BE2C (cell line): ENCODE measurements at regions not wholly inside any gene's neighbourhood (a gene's known extent, or its start where the extent isn't known, plus 50 kb on each side); places are given as distances from the start of the nearest gene placed in this dataset.
A peak's percentile ranks its signal among the peaks of the same experiment; 100 is the strongest.

Experiments
- DNase-seq: peaks from one replicate; pipeline ENCODE4 v3.0.0-alpha.2; 2020
- H3K27me3 ChIP-seq: fragments of 250-450 bp; sonication (Bioruptor Pico); 2 replicates; pipeline ENCODE4 v1.5.1; 2020; ENCODE audit warnings: mild to moderate bottlenecking
- H3K36me3 ChIP-seq: fragments of 250-450 bp; sonication (Bioruptor Pico); 2 replicates; pipeline ENCODE4 v1.5.1; 2020; ENCODE audit warnings: mild to moderate bottlenecking
- H3K4me1 ChIP-seq: fragments of 250-450 bp; sonication (Bioruptor Pico); 2 replicates; pipeline ENCODE4 v1.5.1; 2020
- H3K4me3 ChIP-seq: 2 replicates; pipeline ENCODE4 v1.5.1; 2011; ENCODE audit warnings: low read depth, low read length
- H3K9me3 ChIP-seq: fragments of 250-450 bp; sonication (Bioruptor Pico); 2 replicates; pipeline ENCODE4 v1.5.1; 2020
- TF ChIP-seq, protein P1 (sequence below): IDR thresholded peaks from 2 replicates; pipeline ENCODE4 v1.5.1; 2012; ENCODE audit warnings: mild to moderate bottlenecking, low read depth, low read length

GRCh38 chr13:72505376-72505775 lies 222.1 kb downstream of the MZT1 start:
- no peaks in the 10 kb centered on the region for H3K36me3 ChIP-seq
- H3K4me3 ChIP-seq: no peak overlapping the region
- TF ChIP-seq, protein P1, sequence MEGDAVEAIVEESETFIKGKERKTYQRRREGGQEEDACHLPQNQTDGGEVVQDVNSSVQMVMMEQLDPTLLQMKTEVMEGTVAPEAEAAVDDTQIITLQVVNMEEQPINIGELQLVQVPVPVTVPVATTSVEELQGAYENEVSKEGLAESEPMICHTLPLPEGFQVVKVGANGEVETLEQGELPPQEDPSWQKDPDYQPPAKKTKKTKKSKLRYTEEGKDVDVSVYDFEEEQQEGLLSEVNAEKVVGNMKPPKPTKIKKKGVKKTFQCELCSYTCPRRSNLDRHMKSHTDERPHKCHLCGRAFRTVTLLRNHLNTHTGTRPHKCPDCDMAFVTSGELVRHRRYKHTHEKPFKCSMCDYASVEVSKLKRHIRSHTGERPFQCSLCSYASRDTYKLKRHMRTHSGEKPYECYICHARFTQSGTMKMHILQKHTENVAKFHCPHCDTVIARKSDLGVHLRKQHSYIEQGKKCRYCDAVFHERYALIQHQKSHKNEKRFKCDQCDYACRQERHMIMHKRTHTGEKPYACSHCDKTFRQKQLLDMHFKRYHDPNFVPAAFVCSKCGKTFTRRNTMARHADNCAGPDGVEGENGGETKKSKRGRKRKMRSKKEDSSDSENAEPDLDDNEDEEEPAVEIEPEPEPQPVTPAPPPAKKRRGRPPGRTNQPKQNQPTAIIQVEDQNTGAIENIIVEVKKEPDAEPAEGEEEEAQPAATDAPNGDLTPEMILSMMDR: no peak
- DNase-seq: no peak
- no peaks in the 10 kb centered on the region for H3K27me3 ChIP-seq
- peaks cover 17% of the 10 kb centered on the region for H3K4me1 ChIP-seq
- no peaks in the 10 kb centered on the region for H3K9me3 ChIP-seq

DNA sequence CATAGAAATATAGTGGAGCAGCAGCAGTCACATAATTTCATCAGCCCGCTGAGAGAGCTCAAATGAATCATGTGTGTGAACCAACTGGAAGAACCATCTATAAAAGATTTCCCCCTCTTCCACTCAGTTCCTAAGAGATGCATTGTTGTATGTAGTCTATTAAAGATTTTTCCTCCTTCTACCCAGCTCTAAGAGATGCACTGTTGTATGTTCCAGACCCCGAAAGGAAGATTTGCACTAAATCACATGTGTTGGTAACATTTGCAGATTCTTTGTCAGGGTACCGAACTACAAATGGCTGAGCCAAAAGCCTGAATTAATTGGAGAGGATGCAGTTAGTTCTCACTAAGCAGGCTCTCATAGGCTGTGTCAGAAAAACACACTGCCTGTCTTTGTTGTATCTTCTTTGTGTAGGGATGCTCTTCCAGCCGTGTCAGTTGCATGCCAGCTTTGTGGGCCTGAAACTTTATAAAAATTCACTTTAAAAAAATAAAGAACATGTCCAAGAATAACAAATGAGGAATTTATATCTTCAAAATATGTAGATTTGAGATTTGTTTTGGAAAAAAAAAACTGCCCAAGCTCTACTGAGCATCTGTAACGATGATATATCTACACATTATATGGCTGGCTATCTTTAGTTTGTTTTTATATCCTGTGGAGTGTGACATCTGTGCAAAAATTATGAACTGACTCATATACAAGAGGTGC lies 223.1 kb downstream of the MZT1 start:
- no peaks in the 10 kb centered on the region for H3K27me3 ChIP-seq
- H3K4me1 ChIP-seq: peaks cover 15% of the 10 kb centered on the region
- DNase-seq: no peak
- no peaks in the 10 kb centered on the region for H3K9me3 ChIP-seq
- no peaks in the 10 kb centered on the region for H3K36me3 ChIP-seq
- TF ChIP-seq, protein P1: no peak
- no peak overlapping the region for H3K4me3 ChIP-seq

DNA sequence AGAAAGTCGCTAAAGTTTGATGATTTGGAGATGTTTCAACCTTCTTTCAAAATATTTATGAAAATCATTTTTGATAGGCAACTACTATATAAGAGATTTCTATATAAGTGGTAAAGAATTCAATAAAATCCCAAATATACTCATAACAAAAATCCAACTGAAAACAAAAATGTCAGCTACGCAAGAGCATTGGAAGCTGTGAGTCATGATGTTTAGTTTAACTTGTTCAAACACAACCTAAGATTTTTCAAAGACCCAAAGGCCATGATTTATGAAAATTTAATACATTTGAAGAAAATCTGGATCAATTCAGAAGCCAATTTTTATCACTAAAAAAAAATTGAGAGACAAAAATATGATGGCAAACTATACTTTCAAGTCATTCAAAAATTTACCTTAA lies 226.6 kb downstream of the MZT1 start:
- TF ChIP-seq, protein P1: no peak
- DNase-seq: no peak
- H3K36me3 ChIP-seq: no peaks in the 10 kb centered on the region
- H3K27me3 ChIP-seq: no peaks in the 10 kb centered on the region
- peaks cover 11% of the 10 kb centered on the region for H3K4me1 ChIP-seq
- no peak overlapping the region for H3K4me3 ChIP-seq
- no peaks in the 10 kb centered on the region for H3K9me3 ChIP-seq

DNA sequence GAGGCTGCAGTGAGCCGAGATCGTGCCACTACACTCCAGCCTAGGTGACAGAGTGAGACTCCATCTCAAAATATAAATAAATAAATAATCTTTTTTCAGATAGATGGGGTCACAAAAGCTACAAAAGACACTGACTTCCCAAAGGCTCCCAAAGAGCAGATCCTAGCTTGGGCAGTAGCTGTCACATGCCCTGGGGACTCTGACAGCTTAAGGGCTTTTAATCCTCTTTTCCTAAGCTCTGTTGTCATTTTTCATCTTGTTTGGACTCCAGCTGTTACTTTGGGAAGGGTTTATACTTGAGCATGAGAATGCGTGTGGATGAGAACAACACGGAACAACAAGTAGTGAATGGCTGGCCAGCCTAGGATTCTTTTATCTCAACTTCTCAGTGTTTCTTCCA lies 231.7 kb downstream of the MZT1 start:
- TF ChIP-seq, protein P1: no peak

DNA sequence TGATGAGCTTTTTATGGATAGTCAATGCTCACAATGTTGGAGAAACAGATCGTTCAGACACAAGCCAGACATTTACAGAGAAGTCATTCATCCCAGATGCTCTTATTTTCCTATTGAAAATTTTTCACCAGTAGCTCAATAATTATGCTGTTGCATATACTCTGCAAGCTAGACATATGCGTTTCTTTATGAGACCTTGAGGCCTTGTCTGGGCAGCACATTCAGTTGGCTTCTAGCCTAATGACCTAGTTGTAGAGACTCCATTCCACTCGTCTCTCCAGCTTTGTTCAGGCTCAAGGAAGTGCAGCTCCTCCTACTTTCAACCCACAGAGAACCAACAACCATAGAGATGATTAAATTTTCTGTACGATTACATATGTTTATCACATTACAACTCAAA lies 237.7 kb downstream of the MZT1 start:
- Histone ChIP-seq H3K27me3 (no peaks in the 10 kb centered on the region), H3K36me3 (no peaks in the 10 kb centered on the region), H3K9me3 (no peaks in the 10 kb centered on the region), H3K4me1 (peaks cover 23% of the 10 kb centered on the region), H3K4me3 (no peak overlapping the region)
- DNase-seq: peak; percentile 38
- TF ChIP-seq, protein P1: no peak

More for the DNA sequence above, 231.7 kb downstream of the MZT1 start:
- Histone ChIP-seq H3K36me3 (no peaks in the 10 kb centered on the region), H3K4me3 (no peak overlapping the region), H3K27me3 (no peaks in the 10 kb centered on the region), H3K9me3 (no peaks in the 10 kb centered on the region), H3K4me1 (peaks cover under 1% of the 10 kb centered on the region; the same call in 1 of the 2 replicates)
- no peak for DNase-seq

GRCh38 chr13:72473321-72473720 lies 254.1 kb downstream of the MZT1 start:
- no peaks in the 10 kb centered on the region for H3K4me1 ChIP-seq
- H3K27me3 ChIP-seq: no peaks in the 10 kb centered on the region
- H3K36me3 ChIP-seq: no peaks in the 10 kb centered on the region
- no peak overlapping the region for H3K4me3 ChIP-seq
- DNase-seq: no peak
- no peaks in the 10 kb centered on the region for H3K9me3 ChIP-seq
- TF ChIP-seq, protein P1: no peak
